Sigmoid colon (tissue), 6 donors: ENCODE measurements at regions not wholly inside any gene's neighbourhood (a gene's known extent, or its start where the extent isn't known, plus 50 kb on each side); places are given as distances from the start of the nearest gene placed in this dataset.
"Not testable (repeated sequence)": the region's sequence is repeated elsewhere in the genome, so short reads cannot be mapped to it uniquely, and the experiment has no call there.

ENCODE experiments used
- DNase-seq: peaks from one replicate; pipeline ENCODE4 v3.0.0-alpha.2; 2019
- H3K27ac ChIP-seq, 4 donors: fragments of 200-600 bp; sonication (generic); one replicate each; pipeline ENCODE4 v1.5.1; 2016 to 2019; ENCODE audit warnings: mild to moderate bottlenecking in 1 of 4
- H3K27me3 ChIP-seq, 3 donors: fragments of 200-600 bp; sonication (generic); one replicate each; pipeline ENCODE4 v1.5.1; 2019; ENCODE audit warnings: mild to moderate bottlenecking in 1 of 3
- H3K36me3 ChIP-seq, 4 donors: fragments of 200-600 bp; sonication (generic); one replicate each; pipeline ENCODE4 v1.5.1; 2016 to 2019
- H3K4me1 ChIP-seq, 4 donors: fragments of 200-600 bp; sonication (generic); one replicate each; pipeline ENCODE4 v1.5.1; 2017 to 2019
- H3K4me3 ChIP-seq, 4 donors: fragments of 200-600 bp; sonication (generic); one replicate each; pipeline ENCODE4 v1.5.1; 2017 to 2019; ENCODE audit warnings: mild to moderate bottlenecking in 2 of 4, moderate library complexity in 1 of 4
- H3K9me3 ChIP-seq, 4 donors: fragments of 200-600 bp in 3 of 4; sonication (generic) in 3 of 4; one replicate each; pipeline versions ENCODE4 v1.5.1 to v1.6.1; 2013 to 2019
- EP300 ChIP-seq, 4 donors: sonication (generic); formaldehyde crosslinking; IDR thresholded peaks; one replicate each; pipeline ENCODE4 v1.6.1; 2017; ENCODE audit warnings: antibody characterized with exemption in 4 of 4
- POLR2A ChIP-seq, 2 donors: fragments of 450-650 bp; IDR thresholded peaks; one replicate each; pipeline ENCODE4 v1.6.1; 2016; ENCODE audit warnings: antibody characterized with exemption in 2 of 2, mild to moderate bottlenecking in 2 of 2, moderate library complexity in 2 of 2
- POLR2AphosphoS5 ChIP-seq, 4 donors: sonication (generic); formaldehyde crosslinking; IDR thresholded peaks; one replicate each; pipeline ENCODE4 v1.6.1; 2017; ENCODE audit warnings: antibody characterized with exemption in 4 of 4
- WGBS, 2 donors: extraction: QIAGEN DNeasy Blood & Tissue Kit; methylation state at CpG; one replicate each; pipeline ENCODE4 v1.1.7; 2013; 5-methylcytosine and 5-hydroxymethylcytosine counted together
- intact Hi-C: fragments of 100-400 bp; cut with DNase I; formaldehyde crosslinking; loops from one replicate; pipeline ENCODE4 v1.15.1; 2023
- TF ChIP-seq, protein P1 (sequence below), 4 experiments: fragments of 450-650 bp in 3 of 4; fragments of 200-600 bp in 1 of 4; IDR thresholded peaks; one replicate each; pipeline ENCODE4 v1.5.1; 2016 to 2019; ENCODE audit warnings: antibody characterized with exemption in 4 of 4, mild to moderate bottlenecking in 3 of 4, moderate library complexity in 2 of 4
- donor health status: healthy with polysubstance abuse.
- donor health status: healthy.

GRCh38 chr17:70379945-70380344 is 210.6 kb downstream of the KCNJ2 start:
- TF ChIP-seq EP300 (IDR thresholded peaks at IDR 0.05) (no peak), POLR2A (IDR thresholded peaks at IDR 0.05) (no peak), POLR2AphosphoS5 (IDR thresholded peaks at IDR 0.05) (no peak)
- TF ChIP-seq, protein P1, sequence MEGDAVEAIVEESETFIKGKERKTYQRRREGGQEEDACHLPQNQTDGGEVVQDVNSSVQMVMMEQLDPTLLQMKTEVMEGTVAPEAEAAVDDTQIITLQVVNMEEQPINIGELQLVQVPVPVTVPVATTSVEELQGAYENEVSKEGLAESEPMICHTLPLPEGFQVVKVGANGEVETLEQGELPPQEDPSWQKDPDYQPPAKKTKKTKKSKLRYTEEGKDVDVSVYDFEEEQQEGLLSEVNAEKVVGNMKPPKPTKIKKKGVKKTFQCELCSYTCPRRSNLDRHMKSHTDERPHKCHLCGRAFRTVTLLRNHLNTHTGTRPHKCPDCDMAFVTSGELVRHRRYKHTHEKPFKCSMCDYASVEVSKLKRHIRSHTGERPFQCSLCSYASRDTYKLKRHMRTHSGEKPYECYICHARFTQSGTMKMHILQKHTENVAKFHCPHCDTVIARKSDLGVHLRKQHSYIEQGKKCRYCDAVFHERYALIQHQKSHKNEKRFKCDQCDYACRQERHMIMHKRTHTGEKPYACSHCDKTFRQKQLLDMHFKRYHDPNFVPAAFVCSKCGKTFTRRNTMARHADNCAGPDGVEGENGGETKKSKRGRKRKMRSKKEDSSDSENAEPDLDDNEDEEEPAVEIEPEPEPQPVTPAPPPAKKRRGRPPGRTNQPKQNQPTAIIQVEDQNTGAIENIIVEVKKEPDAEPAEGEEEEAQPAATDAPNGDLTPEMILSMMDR (IDR thresholded peaks at IDR 0.05) = no peak

GRCh38 chr17:70381916-70382315 is 212.6 kb downstream of the KCNJ2 start:
- H3K27me3 ChIP-seq, DNase-seq, intact Hi-C loops, H3K36me3 ChIP-seq, H3K4me3 ChIP-seq, H3K4me1 ChIP-seq, H3K9me3 ChIP-seq, H3K27ac ChIP-seq: not testable (repeated sequence)
- 97 to 98% methylated on average over 15 of the region's 15 CpGs for WGBS, 2 donors

More at GRCh38 chr17:70379945-70380344, 210.6 kb downstream of the KCNJ2 start:
- intact Hi-C loops = no loop called here
- no peak for DNase-seq
- H3K36me3 ChIP-seq = no peaks in the 10 kb centered on the region
- no peaks in the 10 kb centered on the region for H3K27me3 ChIP-seq
- H3K4me3 ChIP-seq = no peak overlapping the region
- no peaks in the 10 kb centered on the region for H3K4me1 ChIP-seq
- no peaks in the 10 kb centered on the region for H3K9me3 ChIP-seq
- 80 to 81% methylated on average over 3 of the region's 3 CpGs for WGBS, 2 donors
- no peak overlapping the region for H3K27ac ChIP-seq

GRCh38 chr17:70388326-70388725 is 219.0 kb downstream of the KCNJ2 start:
- intact Hi-C loops = no loop called here
- Histone ChIP-seq H3K4me1 (no peaks in the 10 kb centered on the region), H3K27ac (no peak overlapping the region), H3K4me3 (no peak overlapping the region), H3K36me3 (no peaks in the 10 kb centered on the region), H3K27me3 (no peaks in the 10 kb centered on the region), H3K9me3 (no peaks in the 10 kb centered on the region)
- TF ChIP-seq POLR2A (IDR thresholded peaks at IDR 0.05) = no peak
- TF ChIP-seq, protein P1 (IDR thresholded peaks at IDR 0.05) = no peak
- TF ChIP-seq EP300 (IDR thresholded peaks at IDR 0.05) = no peak
- no peak for TF ChIP-seq POLR2AphosphoS5 (IDR thresholded peaks at IDR 0.05)
- DNase-seq = no peak

GRCh38 chr17:70389232-70389757 is 220.0 kb downstream of the KCNJ2 start:
- H3K27ac ChIP-seq, H3K9me3 ChIP-seq, H3K27me3 ChIP-seq, H3K36me3 ChIP-seq, intact Hi-C loops, DNase-seq, H3K4me1 ChIP-seq, H3K4me3 ChIP-seq: not testable (repeated sequence)
- WGBS, 2 donors = 92 to 94% methylated on average over 23 of the region's 23 CpGs

GRCh38 chr17:70390049-70390448 is 220.7 kb downstream of the KCNJ2 start:
- intact Hi-C loops = no loop called here
- no peaks in the 10 kb centered on the region for H3K9me3 ChIP-seq
- no peaks in the 10 kb centered on the region for H3K4me1 ChIP-seq
- no peak overlapping the region for H3K27ac ChIP-seq
- H3K4me3 ChIP-seq = no peak overlapping the region
- DNase-seq = no peak
- H3K27me3 ChIP-seq = no peaks in the 10 kb centered on the region
- TF ChIP-seq POLR2A (IDR thresholded peaks at IDR 0.05) (no peak), POLR2AphosphoS5 (IDR thresholded peaks at IDR 0.05) (no peak), EP300 (IDR thresholded peaks at IDR 0.05) (no peak)
- TF ChIP-seq, protein P1 (IDR thresholded peaks at IDR 0.05) = no peak
- no peaks in the 10 kb centered on the region for H3K36me3 ChIP-seq
- 43 to 52% methylated on average over 4 of the region's 4 CpGs for WGBS, 2 donors

DNA sequence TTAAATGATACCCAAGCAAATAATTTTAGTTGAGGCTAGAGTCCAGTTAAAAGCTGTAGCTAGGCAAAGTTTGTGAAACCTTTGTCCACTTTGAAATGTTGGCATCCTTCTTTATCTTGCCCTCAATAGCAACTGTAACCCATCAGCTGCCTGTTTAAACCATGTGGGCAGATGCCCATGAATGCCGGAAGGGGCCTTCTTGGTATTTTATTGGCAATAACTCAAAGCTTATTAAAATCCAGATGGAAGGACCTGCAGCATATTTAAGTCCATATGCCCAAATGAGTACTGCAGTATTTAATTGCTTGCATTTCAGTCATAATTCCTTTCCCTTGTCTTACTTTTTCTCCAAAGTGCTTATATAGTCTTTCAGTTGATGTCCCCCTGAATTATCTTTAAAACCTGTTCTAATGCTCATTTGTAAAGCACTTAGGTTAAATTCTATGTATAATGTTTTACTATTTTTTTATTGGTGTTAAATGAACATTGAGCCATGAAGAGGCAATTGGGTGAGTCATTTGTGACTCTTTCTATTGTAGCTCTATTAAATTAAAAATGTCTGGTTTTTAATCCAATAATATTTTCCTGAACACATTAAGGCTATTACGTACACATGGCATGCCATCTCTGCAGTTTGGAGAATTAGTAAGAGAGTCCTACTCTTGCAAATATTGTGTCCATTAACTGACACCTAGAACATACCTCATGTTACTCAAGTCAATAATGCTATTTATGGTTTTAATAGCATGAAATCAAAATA is 225.3 kb downstream of the KCNJ2 start:
- DNase-seq = no peak
- Histone ChIP-seq H3K4me3 (no peak overlapping the region), H3K9me3 (no peaks in the 10 kb centered on the region), H3K27me3 (no peaks in the 10 kb centered on the region), H3K36me3 (no peaks in the 10 kb centered on the region), H3K4me1 (no peaks in the 10 kb centered on the region), H3K27ac (no peak overlapping the region)
- intact Hi-C loops = no loop called here
- WGBS, 2 donors = 91 to 92% methylated on average over 2 of the region's 2 CpGs
- no peak for TF ChIP-seq EP300 (IDR thresholded peaks at IDR 0.05)
